Hepatocyte (in vitro differentiated cells): ENCODE measurements at regions not wholly inside any gene's neighbourhood (a gene's known extent, or its start where the extent isn't known, plus 50 kb on each side); places are given as distances from the start of the nearest gene placed in this dataset.

ENCODE experiments used
- EZH2 ChIP-seq: fragments of 200-600 bp; sonication (generic); IDR thresholded peaks from 2 replicates; pipeline ENCODE4 v1.6.1; 2016; ENCODE audit warnings: antibody characterized with exemption, mild to moderate bottlenecking, borderline replicate concordance
- EZH2phosphoT487 ChIP-seq: fragments of 200-600 bp; sonication (generic); IDR thresholded peaks from one replicate; pipeline ENCODE4 v1.6.1; 2018; ENCODE audit warnings: antibody characterized with exemption, mild to moderate bottlenecking, low read depth, moderate library complexity; ENCODE audit not compliant: unreplicated experiment, severe bottlenecking
- TF ChIP-seq, protein P1 (sequence below): fragments of 200-600 bp; sonication (generic); IDR thresholded peaks from 2 replicates; pipeline ENCODE4 v1.5.1; 2016; ENCODE audit warnings: antibody characterized with exemption, mild to moderate bottlenecking; ENCODE audit not compliant: poor library complexity

- TF ChIP-seq, protein P1, sequence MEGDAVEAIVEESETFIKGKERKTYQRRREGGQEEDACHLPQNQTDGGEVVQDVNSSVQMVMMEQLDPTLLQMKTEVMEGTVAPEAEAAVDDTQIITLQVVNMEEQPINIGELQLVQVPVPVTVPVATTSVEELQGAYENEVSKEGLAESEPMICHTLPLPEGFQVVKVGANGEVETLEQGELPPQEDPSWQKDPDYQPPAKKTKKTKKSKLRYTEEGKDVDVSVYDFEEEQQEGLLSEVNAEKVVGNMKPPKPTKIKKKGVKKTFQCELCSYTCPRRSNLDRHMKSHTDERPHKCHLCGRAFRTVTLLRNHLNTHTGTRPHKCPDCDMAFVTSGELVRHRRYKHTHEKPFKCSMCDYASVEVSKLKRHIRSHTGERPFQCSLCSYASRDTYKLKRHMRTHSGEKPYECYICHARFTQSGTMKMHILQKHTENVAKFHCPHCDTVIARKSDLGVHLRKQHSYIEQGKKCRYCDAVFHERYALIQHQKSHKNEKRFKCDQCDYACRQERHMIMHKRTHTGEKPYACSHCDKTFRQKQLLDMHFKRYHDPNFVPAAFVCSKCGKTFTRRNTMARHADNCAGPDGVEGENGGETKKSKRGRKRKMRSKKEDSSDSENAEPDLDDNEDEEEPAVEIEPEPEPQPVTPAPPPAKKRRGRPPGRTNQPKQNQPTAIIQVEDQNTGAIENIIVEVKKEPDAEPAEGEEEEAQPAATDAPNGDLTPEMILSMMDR: no peak
- TF ChIP-seq EZH2 (no peak), EZH2phosphoT487 (no peak)
Measured at GRCh38 chr17:27239046-27239445, 54.9 kb upstream of the WSB1 start.
